ENCODE measurements at regions not wholly inside any gene's neighbourhood (a gene's known extent, or its start where the extent isn't known, plus 50 kb on each side); places are given as distances from the start of the nearest gene placed in this dataset.

- Mint-ChIP-seq H3K4me3 (no peak overlapping the region), H3K36me3 (no peaks in the 10 kb centered on the region), H3K9me3 (no peaks in the 10 kb centered on the region), H3K27ac (no peak overlapping the region), H3K27me3 (peaks cover 20% of the 10 kb centered on the region), H3K4me1 (ENCODE audit: unreplicated experiment) (peaks cover 16% of the 10 kb centered on the region)
- TF ChIP-seq CTCF (conservative IDR thresholded peaks at IDR 0.05) = no peak
- DNase-seq (ENCODE audit: extremely low spot score, unreplicated experiment) = no peak
These were observed 380.5 kb upstream of the HNRNPA3 start for GRCh38 chr2:176832086-176832485.

GRCh38 chr2:176833671-176834070 lies 378.9 kb upstream of the HNRNPA3 start:
- Mint-ChIP-seq H3K4me1 (ENCODE audit: unreplicated experiment) (peaks cover 16% of the 10 kb centered on the region), H3K9me3 (no peaks in the 10 kb centered on the region), H3K27ac (no peak overlapping the region), H3K36me3 (no peaks in the 10 kb centered on the region), H3K27me3 (peaks cover 22% of the 10 kb centered on the region), H3K4me3 (no peak overlapping the region)
- DNase-seq (ENCODE audit: extremely low spot score, unreplicated experiment) = no peak
- no peak for TF ChIP-seq CTCF (conservative IDR thresholded peaks at IDR 0.05)

- Mint-ChIP-seq H3K36me3 (no peaks in the 10 kb centered on the region), H3K27me3 (peaks cover 23% of the 10 kb centered on the region), H3K4me3 (no peak overlapping the region), H3K4me1 (ENCODE audit: unreplicated experiment) (peaks cover 16% of the 10 kb centered on the region), H3K9me3 (no peaks in the 10 kb centered on the region), H3K27ac (no peak overlapping the region)
- TF ChIP-seq CTCF (conservative IDR thresholded peaks at IDR 0.05) = no peak
- DNase-seq (ENCODE audit: extremely low spot score, unreplicated experiment) = no peak
These were observed 378.4 kb upstream of the HNRNPA3 start for GRCh38 chr2:176834226-176834625.

- TF ChIP-seq CTCF (conservative IDR thresholded peaks at IDR 0.05) = no peak
- peaks cover 6% of the 10 kb centered on the region for H3K4me1 Mint-ChIP-seq (ENCODE audit: unreplicated experiment)
- no peak overlapping the region for H3K4me3 Mint-ChIP-seq
- peaks cover 15% of the 10 kb centered on the region for H3K27me3 Mint-ChIP-seq
- no peaks in the 10 kb centered on the region for H3K36me3 Mint-ChIP-seq
- no peak overlapping the region for H3K27ac Mint-ChIP-seq
- H3K9me3 Mint-ChIP-seq = peaks cover 4% of the 10 kb centered on the region
- no peak for DNase-seq (ENCODE audit: extremely low spot score, unreplicated experiment)
These were observed 369.4 kb upstream of the HNRNPA3 start for GRCh38 chr2:176843208-176843607.

- Mint-ChIP-seq H3K9me3 (peaks cover 8% of the 10 kb centered on the region), H3K27me3 (peaks cover 8% of the 10 kb centered on the region), H3K4me1 (ENCODE audit: unreplicated experiment) (peaks cover 11% of the 10 kb centered on the region), H3K27ac (no peak overlapping the region), H3K36me3 (no peaks in the 10 kb centered on the region), H3K4me3 (no peak overlapping the region)
- no peak for DNase-seq (ENCODE audit: extremely low spot score, unreplicated experiment)
- TF ChIP-seq CTCF (conservative IDR thresholded peaks at IDR 0.05) = no peak
These were observed 368.1 kb upstream of the HNRNPA3 start for GRCh38 chr2:176844461-176844860.

- peaks cover 13% of the 10 kb centered on the region for H3K4me1 Mint-ChIP-seq (ENCODE audit: unreplicated experiment)
- TF ChIP-seq CTCF (conservative IDR thresholded peaks at IDR 0.05) = no peak
- H3K9me3 Mint-ChIP-seq = peaks cover 8% of the 10 kb centered on the region
- no peaks in the 10 kb centered on the region for H3K36me3 Mint-ChIP-seq
- no peak for DNase-seq (ENCODE audit: extremely low spot score, unreplicated experiment)
- peaks cover 8% of the 10 kb centered on the region for H3K27me3 Mint-ChIP-seq
- no peak overlapping the region for H3K4me3 Mint-ChIP-seq
- no peak overlapping the region for H3K27ac Mint-ChIP-seq
These were observed 366.9 kb upstream of the HNRNPA3 start for GRCh38 chr2:176845718-176846117.

Data from type B pancreatic cell (in vitro differentiated cells).